GM12878 (cell line): ENCODE measurements at regions not wholly inside any gene's neighbourhood (a gene's known extent, or its start where the extent isn't known, plus 50 kb on each side); places are given as distances from the start of the nearest gene placed in this dataset.

Source experiments
- ATF2 ChIP-seq: IDR thresholded peaks from 2 replicates; pipeline ENCODE4 v1.6.1; 2012; ENCODE audit warnings: low read length, inconsistent platforms
- CTCF ChIP-seq, 3 experiments: IDR thresholded peaks in 2 of 3; conservative IDR thresholded peaks in 1 of 3; 2 replicates each; pipeline ENCODE4 v1.5.1; 2011; ENCODE audit warnings: low read depth in 3 of 3, low read length in 3 of 3, mild to moderate bottlenecking in 3 of 3, control low read depth in 2 of 3, moderate library complexity in 2 of 3, inconsistent platforms in 1 of 3, mixed read lengths in 1 of 3; ENCODE audit not compliant: control insufficient read depth in 2 of 3, insufficient read depth in 1 of 3; ENCODE audit errors: extremely low read depth in 1 of 3
- ESRRA ChIP-seq: IDR thresholded peaks from 2 replicates; pipeline ENCODE4 v1.6.1; 2012; ENCODE audit warnings: mild to moderate bottlenecking, low read length, improper control_type of control experiment
- MTA2 ChIP-seq: fragments of 450-650 bp; IDR thresholded peaks from 2 replicates; pipeline ENCODE4 v1.6.1; 2016; ENCODE audit warnings: low read depth, mild to moderate bottlenecking, moderate library complexity
- NRF1 ChIP-seq: conservative IDR thresholded peaks from 2 replicates; pipeline ENCODE4 v1.6.1; 2011; ENCODE audit warnings: mild to moderate bottlenecking, low read depth, low read length, improper control_type of control experiment
- POLR2A ChIP-seq: IDR thresholded peaks from 2 replicates; pipeline ENCODE4 v1.6.1; 2011; ENCODE audit warnings: low read depth, mild to moderate bottlenecking, low read length
- REST ChIP-seq: IDR thresholded peaks from 2 replicates; pipeline ENCODE4 v1.6.1; 2012; ENCODE audit warnings: mild to moderate bottlenecking, low read depth, low read length
- SIN3A ChIP-seq: IDR thresholded peaks from 2 replicates; pipeline ENCODE4 v1.6.1; 2012; ENCODE audit warnings: low read depth, low read length, improper control_type of control experiment
- SREBF2 ChIP-seq: IDR thresholded peaks from 2 replicates; pipeline ENCODE4 v1.6.1; 2012; ENCODE audit warnings: mild to moderate bottlenecking, low read length
- USF1 ChIP-seq: IDR thresholded peaks from 2 replicates; pipeline ENCODE4 v1.6.1; 2011; ENCODE audit warnings: borderline replicate concordance, low read depth, mild to moderate bottlenecking, moderate library complexity, mixed read lengths, low read length; ENCODE audit not compliant: insufficient read depth; ENCODE audit errors: extremely low read length

- TF ChIP-seq ATF2 (no peak), NRF1 (no peak), CTCF (IDR thresholded peaks at IDR 0.05 in 2 of 3, conservative IDR thresholded peaks at IDR 0.05 in 1 of 3; ENCODE audit: control insufficient read depth in 2 of 3, extremely low read depth in 1 of 3, insufficient read depth in 1 of 3, low read depth in 3 of 3, low read length in 3 of 3) (no peak), REST (no peak), USF1 (no peak), SREBF2 (no peak), POLR2A (no peak), SIN3A (no peak), MTA2 (no peak), ESRRA (no peak)
Measured at GRCh38 chr3:106327696-106328025, 458.8 kb upstream of the CBLB start.
